ENCODE measurements at regions not wholly inside any gene's neighbourhood (a gene's known extent, or its start where the extent isn't known, plus 50 kb on each side); places are given as distances from the start of the nearest gene placed in this dataset.

DNA sequence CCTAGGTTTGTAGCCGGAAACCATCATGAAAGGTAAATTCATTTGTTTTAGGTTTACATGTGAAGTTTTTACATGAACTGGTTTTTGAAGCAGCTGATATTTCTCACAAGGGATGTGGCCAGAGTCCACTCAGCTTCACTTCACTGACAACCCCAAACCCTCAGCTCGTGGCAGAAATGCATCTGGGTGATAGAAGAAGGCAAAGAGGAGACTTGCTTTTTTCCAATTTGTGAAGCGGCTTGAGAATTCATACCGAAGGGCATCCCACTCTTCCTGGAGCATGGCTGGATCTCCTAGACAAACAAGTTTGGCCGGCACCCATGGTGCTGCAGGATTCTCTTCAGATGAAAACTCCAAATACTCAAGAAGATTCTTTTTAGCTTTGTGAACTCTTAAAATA, 392.8 kb upstream of the CNR1 start:
- Histone ChIP-seq H3K36me3 (ENCODE audit: control insufficient read depth, insufficient read depth, low read length) (no peaks in the 10 kb centered on the region), H3K27me3 (ENCODE audit: control insufficient read depth, insufficient read depth, low read length, poor library complexity, severe bottlenecking) (no peaks in the 10 kb centered on the region), H3K9me3 (ENCODE audit: control insufficient read depth, low read length) (no peaks in the 10 kb centered on the region), H3K4me3 (ENCODE audit: insufficient read depth, low read depth, low read length) (no peak overlapping the region), H3K4me1 (ENCODE audit: control insufficient read depth, insufficient read depth, low read length) (no peaks in the 10 kb centered on the region), H3K27ac (ENCODE audit: insufficient read depth, low read depth, low read length, poor library complexity, severe bottlenecking) (no peak overlapping the region)
- WGBS, 2 experiments, result 72 to 77% methylated on average over 5 of the region's 5 CpGs

DNA sequence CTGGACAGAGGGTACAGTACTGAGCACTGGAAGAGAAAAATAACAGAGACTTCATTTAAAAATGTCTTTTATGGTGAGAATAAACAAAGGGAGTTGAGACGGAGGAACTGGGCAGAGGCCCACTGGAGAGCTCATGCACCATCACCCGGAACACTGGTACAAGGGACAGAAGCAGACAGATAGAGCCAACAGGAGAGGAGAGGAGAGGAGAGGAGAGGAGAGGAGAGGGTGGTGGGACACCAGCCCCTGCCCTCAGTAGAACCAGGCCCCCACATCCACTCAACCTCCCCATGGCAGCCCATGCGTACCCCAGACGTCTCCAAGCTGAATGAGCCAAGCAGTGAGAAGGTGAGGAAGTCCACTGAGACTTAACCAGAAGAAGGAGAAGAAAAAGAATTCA, 390.5 kb upstream of the CNR1 start:
- no peak overlapping the region for H3K4me3 ChIP-seq (ENCODE audit: insufficient read depth, low read depth, low read length)
- WGBS, 2 experiments, result 92 to 98% methylated on average over 4 of the region's 4 CpGs
- no peak overlapping the region for H3K27ac ChIP-seq (ENCODE audit: insufficient read depth, low read depth, low read length, poor library complexity, severe bottlenecking)
- no peaks in the 10 kb centered on the region for H3K36me3 ChIP-seq (ENCODE audit: control insufficient read depth, insufficient read depth, low read length)
- H3K27me3 ChIP-seq (ENCODE audit: control insufficient read depth, insufficient read depth, low read length, poor library complexity, severe bottlenecking), result no peaks in the 10 kb centered on the region
- H3K4me1 ChIP-seq (ENCODE audit: control insufficient read depth, insufficient read depth, low read length), result no peaks in the 10 kb centered on the region
- H3K9me3 ChIP-seq (ENCODE audit: control insufficient read depth, low read length), result no peaks in the 10 kb centered on the region

DNA sequence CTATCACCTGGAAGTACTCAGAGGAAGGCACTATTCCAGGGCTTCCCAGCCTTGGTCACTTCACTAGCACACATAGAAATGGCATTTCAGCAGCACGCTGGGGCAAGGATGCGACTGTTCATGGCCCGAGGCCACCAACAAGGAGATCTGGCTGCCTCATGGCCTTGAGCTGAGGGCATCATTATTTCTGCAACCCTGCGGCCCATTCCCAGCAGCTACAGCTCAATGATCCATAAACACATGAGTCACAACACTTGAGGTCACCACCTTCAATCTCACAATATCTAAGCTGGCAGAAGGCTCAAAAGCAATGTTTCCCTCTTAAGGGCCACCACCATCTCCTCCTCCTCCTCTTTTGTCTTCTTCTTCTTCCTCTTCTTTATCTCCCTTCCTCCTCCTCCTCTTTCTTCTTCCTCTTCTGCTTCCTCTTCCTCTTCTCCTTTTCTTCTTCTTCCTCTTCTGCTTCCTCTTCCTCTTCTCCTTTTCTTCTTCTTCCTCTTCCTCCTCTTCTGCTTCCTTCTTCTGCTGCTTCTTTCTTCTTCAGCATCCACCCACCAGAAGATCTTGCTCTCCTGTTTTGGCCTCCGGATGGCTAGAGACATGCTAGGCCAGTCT, 382.9 kb upstream of the CNR1 start:
- Histone ChIP-seq H3K9me3 (ENCODE audit: control insufficient read depth, low read length) (no peaks in the 10 kb centered on the region), H3K27ac (ENCODE audit: insufficient read depth, low read depth, low read length, poor library complexity, severe bottlenecking) (no peak overlapping the region), H3K4me3 (ENCODE audit: insufficient read depth, low read depth, low read length) (no peak overlapping the region), H3K27me3 (ENCODE audit: control insufficient read depth, insufficient read depth, low read length, poor library complexity, severe bottlenecking) (no peaks in the 10 kb centered on the region), H3K36me3 (ENCODE audit: control insufficient read depth, insufficient read depth, low read length) (no peaks in the 10 kb centered on the region), H3K4me1 (ENCODE audit: control insufficient read depth, insufficient read depth, low read length) (no peaks in the 10 kb centered on the region)
- 92 to 95% methylated on average over 5 of the region's 5 CpGs for WGBS, 2 experiments

DNA sequence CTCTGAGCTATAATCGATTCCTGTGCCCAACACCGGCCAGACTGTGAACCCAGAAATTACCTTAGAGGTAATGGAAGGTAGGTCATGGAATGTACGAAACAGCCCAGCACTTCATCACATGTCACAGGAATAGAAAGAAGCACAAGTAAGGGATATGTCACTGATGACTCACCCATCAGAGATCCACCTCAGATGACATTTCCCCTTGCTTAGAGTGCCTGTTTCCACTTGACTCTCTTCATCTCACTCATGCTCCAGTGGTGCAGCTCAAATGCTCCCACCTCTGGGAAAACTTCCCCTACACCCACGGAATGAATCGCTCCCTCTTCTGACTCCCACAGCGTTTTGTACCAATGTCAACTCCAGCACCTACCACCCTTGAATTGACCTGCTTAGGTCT, 381.6 kb upstream of the CNR1 start:
- WGBS, 2 experiments, result 95 to 97% methylated on average over 6 of the region's 6 CpGs

DNA sequence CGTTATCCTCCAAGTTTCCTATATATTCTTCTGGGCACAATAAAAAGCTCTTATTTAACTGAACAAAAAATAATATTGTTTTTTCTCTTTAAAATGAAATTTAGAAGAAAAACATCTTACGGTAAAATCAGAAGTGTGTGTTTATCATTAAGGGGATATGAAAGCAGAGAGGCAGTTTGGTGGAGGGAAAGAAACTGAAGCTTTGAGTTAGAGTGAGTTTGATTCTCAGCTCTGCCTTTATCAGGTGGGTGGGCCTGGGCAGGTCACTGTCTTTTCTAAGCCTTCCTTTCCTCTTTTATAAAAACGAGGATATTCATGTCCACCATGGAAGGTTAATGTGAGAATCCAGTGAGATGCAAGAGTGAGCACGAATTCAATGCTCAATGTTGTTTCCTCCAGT, 379.8 kb upstream of the CNR1 start:
- no peak overlapping the region for H3K27ac ChIP-seq (ENCODE audit: insufficient read depth, low read depth, low read length, poor library complexity, severe bottlenecking)
- H3K4me3 ChIP-seq (ENCODE audit: insufficient read depth, low read depth, low read length), result no peak overlapping the region
- H3K27me3 ChIP-seq (ENCODE audit: control insufficient read depth, insufficient read depth, low read length, poor library complexity, severe bottlenecking), result no peaks in the 10 kb centered on the region
- H3K4me1 ChIP-seq (ENCODE audit: control insufficient read depth, insufficient read depth, low read length), result peaks cover 5% of the 10 kb centered on the region
- no peaks in the 10 kb centered on the region for H3K36me3 ChIP-seq (ENCODE audit: control insufficient read depth, insufficient read depth, low read length)
- H3K9me3 ChIP-seq (ENCODE audit: control insufficient read depth, low read length), result no peaks in the 10 kb centered on the region
- 50 to 63% methylated on average over 2 to 3 of the region's 4 CpGs for WGBS, 2 experiments

More for the DNA sequence above, 381.6 kb upstream of the CNR1 start:
- no peaks in the 10 kb centered on the region for H3K36me3 ChIP-seq (ENCODE audit: control insufficient read depth, insufficient read depth, low read length)
- no peak overlapping the region for H3K27ac ChIP-seq (ENCODE audit: insufficient read depth, low read depth, low read length, poor library complexity, severe bottlenecking)
- no peaks in the 10 kb centered on the region for H3K4me1 ChIP-seq (ENCODE audit: control insufficient read depth, insufficient read depth, low read length)
- H3K27me3 ChIP-seq (ENCODE audit: control insufficient read depth, insufficient read depth, low read length, poor library complexity, severe bottlenecking), result no peaks in the 10 kb centered on the region
- H3K4me3 ChIP-seq (ENCODE audit: insufficient read depth, low read depth, low read length), result no peak overlapping the region
- H3K9me3 ChIP-seq (ENCODE audit: control insufficient read depth, low read length), result no peaks in the 10 kb centered on the region

DNA sequence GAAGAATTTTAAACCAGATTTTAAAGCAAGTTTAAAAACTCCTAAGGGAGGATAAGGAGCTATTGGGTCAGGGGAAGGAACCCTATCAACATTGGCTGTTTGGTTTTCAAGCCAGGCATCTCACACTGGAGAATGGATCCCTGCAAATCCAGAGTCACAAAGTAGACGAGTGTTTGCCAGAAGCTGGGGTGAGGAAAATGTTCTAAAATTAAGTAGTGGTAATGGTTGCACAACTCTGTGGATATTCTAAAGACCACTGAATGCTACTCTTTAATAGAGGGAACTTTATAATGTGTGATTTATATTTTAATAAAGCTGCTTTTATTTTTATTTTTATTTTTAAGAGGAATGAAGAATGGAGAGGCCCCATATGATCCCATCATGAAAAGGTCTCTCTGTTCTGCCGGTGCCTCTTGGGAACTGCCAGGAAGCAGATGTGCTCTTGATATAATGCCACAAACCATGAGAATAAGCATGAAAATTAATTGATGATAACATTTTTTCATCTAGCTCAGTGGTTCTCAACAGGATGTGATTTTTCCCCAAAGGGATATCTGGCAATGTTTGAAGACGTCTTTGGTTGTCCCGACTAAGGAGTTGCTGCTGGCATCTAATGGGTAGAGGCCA, 379.0 kb upstream of the CNR1 start:
- H3K4me1 ChIP-seq (ENCODE audit: control insufficient read depth, insufficient read depth, low read length), result peaks cover 5% of the 10 kb centered on the region
- H3K27ac ChIP-seq (ENCODE audit: insufficient read depth, low read depth, low read length, poor library complexity, severe bottlenecking), result no peak overlapping the region
- H3K36me3 ChIP-seq (ENCODE audit: control insufficient read depth, insufficient read depth, low read length), result no peaks in the 10 kb centered on the region
- 94% methylated on average over 4 of the region's 4 CpGs for whole genome bisulfite sequencing, 2 experiments
- no peaks in the 10 kb centered on the region for H3K27me3 ChIP-seq (ENCODE audit: control insufficient read depth, insufficient read depth, low read length, poor library complexity, severe bottlenecking)
- H3K9me3 ChIP-seq (ENCODE audit: control insufficient read depth, low read length), result no peaks in the 10 kb centered on the region
- no peak overlapping the region for H3K4me3 ChIP-seq (ENCODE audit: insufficient read depth, low read depth, low read length)

DNA sequence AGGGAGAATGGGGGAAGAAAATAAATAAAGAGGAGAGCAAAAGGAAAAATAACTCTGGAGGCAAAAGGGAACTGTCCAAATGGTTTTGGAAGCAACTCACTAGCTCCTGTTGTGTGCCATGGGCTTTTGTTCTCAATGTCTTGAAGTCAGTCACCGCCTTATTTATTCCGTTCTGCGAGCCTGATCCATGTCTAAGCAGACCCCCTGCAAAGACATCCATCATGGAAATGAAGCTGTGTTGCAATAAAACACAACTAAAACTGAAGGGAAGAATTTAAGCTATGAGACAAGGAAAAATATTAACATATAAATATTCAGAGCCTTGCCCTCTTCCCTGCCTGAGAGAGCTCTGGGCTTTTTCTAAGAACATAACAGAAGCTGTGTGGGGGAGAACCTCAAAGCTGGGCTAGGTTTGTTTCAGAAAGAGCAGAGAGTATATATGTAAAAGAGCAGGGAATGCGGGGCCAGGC, 373.2 kb upstream of the CNR1 start:
- H3K9me3 ChIP-seq (ENCODE audit: control insufficient read depth, low read length), result no peaks in the 10 kb centered on the region
- H3K4me1 ChIP-seq (ENCODE audit: control insufficient read depth, insufficient read depth, low read length), result peaks cover 11% of the 10 kb centered on the region
- no peaks in the 10 kb centered on the region for H3K27me3 ChIP-seq (ENCODE audit: control insufficient read depth, insufficient read depth, low read length, poor library complexity, severe bottlenecking)
- 47 to 62% methylated on average over 4 of the region's 4 CpGs for WGBS, 2 experiments
- H3K4me3 ChIP-seq (ENCODE audit: insufficient read depth, low read depth, low read length), result no peak overlapping the region
- H3K36me3 ChIP-seq (ENCODE audit: control insufficient read depth, insufficient read depth, low read length), result no peaks in the 10 kb centered on the region
- peak overlapping the region; percentile 48 for H3K27ac ChIP-seq (ENCODE audit: insufficient read depth, low read depth, low read length, poor library complexity, severe bottlenecking)

DNA sequence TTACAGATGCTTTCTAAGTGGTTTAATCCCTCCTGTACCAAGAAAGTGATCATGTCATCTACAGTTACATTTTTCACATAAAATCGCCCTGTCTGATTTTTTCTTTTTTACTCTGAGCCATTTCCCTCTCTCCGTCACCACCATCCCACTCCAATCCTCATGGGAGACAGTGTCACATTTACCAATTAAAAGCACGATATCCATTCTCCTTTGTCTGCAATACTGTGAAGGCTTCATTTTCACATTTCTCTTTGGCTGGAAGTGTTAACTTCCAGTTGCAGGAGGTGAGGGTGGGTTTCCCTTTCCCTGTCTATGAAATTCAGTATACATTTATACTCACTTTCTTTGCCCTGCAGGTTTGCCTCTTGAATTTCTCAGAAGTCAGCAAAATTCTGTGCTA, 372.7 kb upstream of the CNR1 start:
- no peaks in the 10 kb centered on the region for H3K27me3 ChIP-seq (ENCODE audit: control insufficient read depth, insufficient read depth, low read length, poor library complexity, severe bottlenecking)
- H3K9me3 ChIP-seq (ENCODE audit: control insufficient read depth, low read length), result no peaks in the 10 kb centered on the region
- H3K27ac ChIP-seq (ENCODE audit: insufficient read depth, low read depth, low read length, poor library complexity, severe bottlenecking), result peak overlapping the region; percentile 48
- 81 to 89% methylated on average over 3 of the region's 3 CpGs for WGBS, 2 experiments
- no peaks in the 10 kb centered on the region for H3K36me3 ChIP-seq (ENCODE audit: control insufficient read depth, insufficient read depth, low read length)
- peaks cover 11% of the 10 kb centered on the region for H3K4me1 ChIP-seq (ENCODE audit: control insufficient read depth, insufficient read depth, low read length)
- no peak overlapping the region for H3K4me3 ChIP-seq (ENCODE audit: insufficient read depth, low read depth, low read length)

DNA sequence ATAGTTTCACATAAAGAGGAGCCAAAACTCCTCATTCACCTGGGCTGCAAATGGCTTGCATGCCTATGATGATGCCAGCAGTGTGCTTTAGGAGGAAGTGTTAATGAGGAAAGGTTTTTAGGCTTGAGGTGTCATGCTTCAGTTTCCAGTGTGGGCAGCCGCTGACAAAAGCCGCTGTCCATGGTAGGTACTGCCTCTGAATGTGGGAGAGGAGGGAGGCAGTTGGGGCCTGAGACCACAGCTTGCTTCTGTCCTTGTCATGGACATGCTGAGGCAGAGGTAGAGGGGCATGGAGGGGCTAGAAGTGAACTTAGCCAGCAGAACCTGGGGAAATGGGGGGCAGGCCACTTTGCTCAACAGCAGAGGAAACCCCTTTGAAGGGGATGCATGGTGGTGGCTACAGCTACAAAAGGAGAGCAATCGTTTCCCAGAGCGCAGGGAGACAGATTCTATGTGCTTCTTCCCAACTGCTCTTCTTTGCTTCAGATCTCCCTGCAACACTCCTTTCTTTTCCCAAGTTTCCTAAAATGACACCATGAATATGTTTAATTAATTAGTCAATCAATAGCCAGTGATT, 372.1 kb upstream of the CNR1 start:
- H3K36me3 ChIP-seq (ENCODE audit: control insufficient read depth, insufficient read depth, low read length), result no peaks in the 10 kb centered on the region
- WGBS, 2 experiments, result 66 to 68% methylated on average over 4 of the region's 4 CpGs
- H3K4me1 ChIP-seq (ENCODE audit: control insufficient read depth, insufficient read depth, low read length), result peaks cover 11% of the 10 kb centered on the region
- no peak overlapping the region for H3K4me3 ChIP-seq (ENCODE audit: insufficient read depth, low read depth, low read length)
- no peaks in the 10 kb centered on the region for H3K27me3 ChIP-seq (ENCODE audit: control insufficient read depth, insufficient read depth, low read length, poor library complexity, severe bottlenecking)
- no peak overlapping the region for H3K27ac ChIP-seq (ENCODE audit: insufficient read depth, low read depth, low read length, poor library complexity, severe bottlenecking)
- no peaks in the 10 kb centered on the region for H3K9me3 ChIP-seq (ENCODE audit: control insufficient read depth, low read length)

DNA sequence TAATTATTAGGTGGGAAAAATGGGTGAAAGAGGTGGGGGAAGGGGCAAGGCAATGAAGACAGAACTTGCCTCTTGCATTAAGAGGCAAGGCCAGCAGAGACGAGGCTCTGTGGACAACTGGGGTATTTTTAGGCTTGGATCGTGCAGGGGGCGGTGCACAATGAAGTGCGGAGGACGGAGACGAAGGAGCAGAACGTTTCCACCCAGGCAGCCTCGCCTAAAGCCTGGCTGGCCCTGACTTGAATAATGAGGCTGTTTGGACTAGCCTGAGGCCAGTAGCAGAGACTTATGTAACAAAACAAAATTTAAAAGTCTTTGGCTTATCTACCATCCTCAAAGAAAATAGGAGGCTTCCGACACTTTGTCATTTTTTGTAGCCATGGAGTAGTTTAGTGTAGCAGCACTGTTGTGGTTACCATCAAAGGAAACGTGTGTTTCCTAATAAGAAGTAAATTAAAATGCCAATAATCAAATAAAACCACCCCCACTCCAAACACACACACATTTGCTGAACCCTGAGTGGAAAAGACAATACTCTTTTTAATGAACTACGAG, 370.0 kb upstream of the CNR1 start:
- H3K27me3 ChIP-seq (ENCODE audit: control insufficient read depth, insufficient read depth, low read length, poor library complexity, severe bottlenecking), result no peaks in the 10 kb centered on the region
- no peak overlapping the region for H3K27ac ChIP-seq (ENCODE audit: insufficient read depth, low read depth, low read length, poor library complexity, severe bottlenecking)
- peaks cover 7% of the 10 kb centered on the region for H3K4me1 ChIP-seq (ENCODE audit: control insufficient read depth, insufficient read depth, low read length)
- 90% methylated on average over 11 of the region's 11 CpGs for WGBS, 2 experiments
- no peak overlapping the region for H3K4me3 ChIP-seq (ENCODE audit: insufficient read depth, low read depth, low read length)
- H3K36me3 ChIP-seq (ENCODE audit: control insufficient read depth, insufficient read depth, low read length), result no peaks in the 10 kb centered on the region
- no peaks in the 10 kb centered on the region for H3K9me3 ChIP-seq (ENCODE audit: control insufficient read depth, low read length)

Measured in ectodermal cell (in vitro differentiated cells).